T-helper 1 cell treated with Interleukin-12 subunit alpha and Interleukin-12 subunit beta and Interleukin-4 antibody, amounts not matched to agents 30 μg/mL and 1 μg/mL, for 36 hours (primary cell): ENCODE measurements at regions not wholly inside any gene's neighbourhood (a gene's known extent, or its start where the extent isn't known, plus 50 kb on each side); places are given as distances from the start of the nearest gene placed in this dataset.
"Not testable (repeated sequence)": the region's sequence is repeated elsewhere in the genome, so short reads cannot be mapped to it uniquely, and the experiment has no call there.

Experiments
- H3K27ac Mint-ChIP-seq: one replicate; pipeline ENCODE4 v1.8.0; 2021; ENCODE audit warnings: mild to moderate bottlenecking, mixed read lengths
- H3K27me3 Mint-ChIP-seq: one replicate; pipeline ENCODE4 v1.8.0; 2021; ENCODE audit warnings: low read depth, mixed read lengths
- H3K36me3 Mint-ChIP-seq: one replicate; pipeline ENCODE4 v1.8.0; 2021; ENCODE audit warnings: low read depth, mixed read lengths
- H3K4me1 Mint-ChIP-seq: one replicate; pipeline ENCODE4 v1.8.0; 2021; ENCODE audit warnings: low read depth, mixed read lengths
- H3K4me3 Mint-ChIP-seq: one replicate; pipeline ENCODE4 v1.8.0; 2021; ENCODE audit warnings: mild to moderate bottlenecking, moderate library complexity, mixed read lengths
- H3K9me3 Mint-ChIP-seq: one replicate; pipeline ENCODE4 v1.8.0; 2021; ENCODE audit warnings: mixed read lengths

GRCh38 chr1:57553666-57554065, 129.8 kb upstream of the DAB1 start:
- H3K27me3 Mint-ChIP-seq, result no peaks in the 10 kb centered on the region

GRCh38 chr1:57551476-57551875, 127.6 kb upstream of the DAB1 start:
- Mint-ChIP-seq H3K4me3 (no peak overlapping the region), H3K36me3 (no peaks in the 10 kb centered on the region), H3K4me1 (peaks cover 4% of the 10 kb centered on the region), H3K27ac (no peak overlapping the region), H3K27me3 (no peaks in the 10 kb centered on the region), H3K9me3 (no peaks in the 10 kb centered on the region)

More at GRCh38 chr1:57553666-57554065, 129.8 kb upstream of the DAB1 start:
- Mint-ChIP-seq H3K36me3 (no peaks in the 10 kb centered on the region), H3K4me1 (peaks cover 4% of the 10 kb centered on the region), H3K9me3 (peaks cover 3% of the 10 kb centered on the region), H3K27ac (no peak overlapping the region), H3K4me3 (no peak overlapping the region)

- Mint-ChIP-seq H3K27me3 (no peaks in the 10 kb centered on the region), H3K4me3 (no peak overlapping the region)
Measured at GRCh38 chr1:57550092-57550491, 126.2 kb upstream of the DAB1 start.

GRCh38 chr1:57549300-57549699, 125.4 kb upstream of the DAB1 start:
- no peak overlapping the region for H3K27ac Mint-ChIP-seq
- no peaks in the 10 kb centered on the region for H3K9me3 Mint-ChIP-seq
- H3K27me3 Mint-ChIP-seq, result no peaks in the 10 kb centered on the region
- no peak overlapping the region for H3K4me3 Mint-ChIP-seq
- H3K36me3 Mint-ChIP-seq, result no peaks in the 10 kb centered on the region
- peaks cover 4% of the 10 kb centered on the region for H3K4me1 Mint-ChIP-seq

More at GRCh38 chr1:57550092-57550491, 126.2 kb upstream of the DAB1 start:
- Mint-ChIP-seq H3K4me1 (peaks cover 4% of the 10 kb centered on the region), H3K36me3 (no peaks in the 10 kb centered on the region), H3K9me3 (no peaks in the 10 kb centered on the region), H3K27ac (no peak overlapping the region)

- Mint-ChIP-seq H3K27me3 (no peaks in the 10 kb centered on the region), H3K4me3 (no peak overlapping the region), H3K9me3 (no peaks in the 10 kb centered on the region), H3K27ac (no peak overlapping the region), H3K4me1 (peaks cover 4% of the 10 kb centered on the region), H3K36me3 (no peaks in the 10 kb centered on the region)
Measured at GRCh38 chr1:57546549-57547330, 122.9 kb upstream of the DAB1 start.

- Mint-ChIP-seq H3K27ac (no peak overlapping the region), H3K4me1 (no peaks in the 10 kb centered on the region), H3K36me3 (no peaks in the 10 kb centered on the region), H3K27me3 (no peaks in the 10 kb centered on the region), H3K9me3 (no peaks in the 10 kb centered on the region), H3K4me3 (no peak overlapping the region)
Measured at GRCh38 chr1:57544345-57544744, 120.5 kb upstream of the DAB1 start.

GRCh38 chr1:57536749-57537423, 113.0 kb upstream of the DAB1 start:
- Mint-ChIP-seq H3K27me3 (no peaks in the 10 kb centered on the region), H3K27ac (no peak overlapping the region), H3K36me3 (no peaks in the 10 kb centered on the region), H3K4me3 (no peak overlapping the region), H3K4me1 (no peaks in the 10 kb centered on the region), H3K9me3 (no peaks in the 10 kb centered on the region)

- H3K4me3 Mint-ChIP-seq, result no peak overlapping the region
- H3K36me3 Mint-ChIP-seq, result no peaks in the 10 kb centered on the region
- no peaks in the 10 kb centered on the region for H3K27me3 Mint-ChIP-seq
- no peak overlapping the region for H3K27ac Mint-ChIP-seq
- no peaks in the 10 kb centered on the region for H3K4me1 Mint-ChIP-seq
- no peaks in the 10 kb centered on the region for H3K9me3 Mint-ChIP-seq
Measured at GRCh38 chr1:57532299-57532698, 108.4 kb upstream of the DAB1 start.

GRCh38 chr1:57530911-57531260, 107.0 kb upstream of the DAB1 start:
- not testable (repeated sequence) for H3K9me3 Mint-ChIP-seq, H3K27ac Mint-ChIP-seq, H3K4me1 Mint-ChIP-seq, H3K36me3 Mint-ChIP-seq, H3K27me3 Mint-ChIP-seq, H3K4me3 Mint-ChIP-seq

GRCh38 chr1:57530206-57530910, 106.5 kb upstream of the DAB1 start:
- H3K27me3 Mint-ChIP-seq, result no peaks in the 10 kb centered on the region
- H3K36me3 Mint-ChIP-seq, result no peaks in the 10 kb centered on the region
- H3K27ac Mint-ChIP-seq, result no peak overlapping the region
- no peak overlapping the region for H3K4me3 Mint-ChIP-seq
- H3K9me3 Mint-ChIP-seq, result no peaks in the 10 kb centered on the region
- no peaks in the 10 kb centered on the region for H3K4me1 Mint-ChIP-seq

GRCh38 chr1:57522575-57522974, 98.7 kb upstream of the DAB1 start:
- Mint-ChIP-seq H3K9me3 (peaks cover 4% of the 10 kb centered on the region), H3K27me3 (no peaks in the 10 kb centered on the region), H3K4me3 (no peak overlapping the region), H3K36me3 (no peaks in the 10 kb centered on the region), H3K27ac (no peak overlapping the region), H3K4me1 (no peaks in the 10 kb centered on the region)

- no peak overlapping the region for H3K4me3 Mint-ChIP-seq
- no peaks in the 10 kb centered on the region for H3K36me3 Mint-ChIP-seq
- no peaks in the 10 kb centered on the region for H3K27me3 Mint-ChIP-seq
- no peak overlapping the region for H3K27ac Mint-ChIP-seq
- H3K9me3 Mint-ChIP-seq, result peaks cover 4% of the 10 kb centered on the region
- no peaks in the 10 kb centered on the region for H3K4me1 Mint-ChIP-seq
Measured at GRCh38 chr1:57520743-57521515, 97.1 kb upstream of the DAB1 start.

GRCh38 chr1:57518496-57518895, 94.6 kb upstream of the DAB1 start:
- no peaks in the 10 kb centered on the region for H3K36me3 Mint-ChIP-seq
- peaks cover 4% of the 10 kb centered on the region for H3K9me3 Mint-ChIP-seq
- no peaks in the 10 kb centered on the region for H3K4me1 Mint-ChIP-seq
- no peaks in the 10 kb centered on the region for H3K27me3 Mint-ChIP-seq
- H3K4me3 Mint-ChIP-seq, result no peak overlapping the region
- H3K27ac Mint-ChIP-seq, result no peak overlapping the region

- H3K9me3 Mint-ChIP-seq, result peaks cover 4% of the 10 kb centered on the region
- no peak overlapping the region for H3K4me3 Mint-ChIP-seq
- no peak overlapping the region for H3K27ac Mint-ChIP-seq
- H3K27me3 Mint-ChIP-seq, result peaks cover 3% of the 10 kb centered on the region
- H3K36me3 Mint-ChIP-seq, result no peaks in the 10 kb centered on the region
- no peaks in the 10 kb centered on the region for H3K4me1 Mint-ChIP-seq
Measured at GRCh38 chr1:57517587-57518374, 93.9 kb upstream of the DAB1 start.
